SH-SY5Y (cell line): ENCODE measurements at regions not wholly inside any gene's neighbourhood (a gene's known extent, or its start where the extent isn't known, plus 50 kb on each side); places are given as distances from the start of the nearest gene placed in this dataset.

Source experiments
- GATA2 ChIP-seq: IDR thresholded peaks from 2 replicates; pipeline ENCODE4 v1.6.1; 2011; ENCODE audit warnings: mild to moderate bottlenecking, low read depth, low read length
- GATA3 ChIP-seq: IDR thresholded peaks from 2 replicates; pipeline ENCODE4 v1.6.1; 2011; ENCODE audit warnings: low read depth, mild to moderate bottlenecking, low read length, moderate library complexity

- TF ChIP-seq GATA2 (no peak), GATA3 (no peak)
These were observed 1678.8 kb upstream of the TENM3 start for GRCh38 chr4:180564448-180564847.

- TF ChIP-seq GATA2 (no peak), GATA3 (no peak)
These were observed 1677.3 kb upstream of the TENM3 start for GRCh38 chr4:180565856-180566431.

- no peak for TF ChIP-seq GATA3
- no peak for TF ChIP-seq GATA2
These were observed 1676.7 kb upstream of the TENM3 start for GRCh38 chr4:180566492-180566891.

GRCh38 chr4:180567080-180567479 is 1676.1 kb upstream of the TENM3 start:
- TF ChIP-seq GATA2 (no peak), GATA3 (no peak)

- TF ChIP-seq GATA3, result no peak
- no peak for TF ChIP-seq GATA2
These were observed 1671.6 kb upstream of the TENM3 start for GRCh38 chr4:180571516-180572055.

GRCh38 chr4:180578175-180578574 is 1665.0 kb upstream of the TENM3 start:
- TF ChIP-seq GATA2 (no peak), GATA3 (no peak)

GRCh38 chr4:180581061-180581460 is 1662.1 kb upstream of the TENM3 start:
- TF ChIP-seq GATA3 (no peak), GATA2 (no peak)

- TF ChIP-seq GATA3 (no peak), GATA2 (no peak)
These were observed 1655.8 kb upstream of the TENM3 start for GRCh38 chr4:180587379-180587778.

- no peak for TF ChIP-seq GATA3
- TF ChIP-seq GATA2, result no peak
These were observed 1653.6 kb upstream of the TENM3 start for GRCh38 chr4:180589575-180589974.

- TF ChIP-seq GATA3, result peak; percentile 46
- TF ChIP-seq GATA2, result 0 out of 2 replicates have a peak, but pooled peaks have one; percentile 18
These were observed 1646.2 kb upstream of the TENM3 start for GRCh38 chr4:180596888-180597483.

GRCh38 chr4:180598281-180598680 is 1644.9 kb upstream of the TENM3 start:
- TF ChIP-seq GATA3 (no peak), GATA2 (no peak)

- TF ChIP-seq GATA3, result no peak
- TF ChIP-seq GATA2, result no peak
These were observed 1639.4 kb upstream of the TENM3 start for GRCh38 chr4:180603791-180604190.

- TF ChIP-seq GATA2 (no peak), GATA3 (no peak)
These were observed 1632.9 kb upstream of the TENM3 start for GRCh38 chr4:180610324-180610723.

- TF ChIP-seq GATA3 (no peak), GATA2 (no peak)
These were observed 1627.5 kb upstream of the TENM3 start for GRCh38 chr4:180615746-180616145.

GRCh38 chr4:180617196-180617595 is 1626.0 kb upstream of the TENM3 start:
- TF ChIP-seq GATA3 (no peak), GATA2 (no peak)
